ENCODE measurements at regions not wholly inside any gene's neighbourhood (a gene's known extent, or its start where the extent isn't known, plus 50 kb on each side); places are given as distances from the start of the nearest gene placed in this dataset.

- TF ChIP-seq CTCF (IDR thresholded peaks at IDR 0.05; ENCODE audit: borderline replicate concordance, extremely low read depth, low read length, poor library complexity, severe bottlenecking) = no peak
- no peak for TF ChIP-seq EZH2 (IDR thresholded peaks at IDR 0.05; ENCODE audit: borderline replicate concordance, low read depth, low read length, severe bottlenecking)
These were observed 188.0 kb upstream of the TCF4 start for GRCh38 chr18:55775972-55776371.
